Nephron (organoid): ENCODE measurements at regions not wholly inside any gene's neighbourhood (a gene's known extent, or its start where the extent isn't known, plus 50 kb on each side); places are given as distances from the start of the nearest gene placed in this dataset.
A peak's percentile ranks its signal among the peaks of the same experiment; 100 is the strongest.

Experiments used
- H3K27ac Mint-ChIP-seq, 3 experiments: 2 replicates each; pipeline ENCODE4 v1.8.0; 2020; ENCODE audit warnings: mixed read lengths in 3 of 3, mild to moderate bottlenecking in 2 of 3, moderate library complexity in 1 of 3
- H3K27me3 Mint-ChIP-seq: 2 replicates; pipeline ENCODE4 v1.8.0; 2021; ENCODE audit warnings: low read depth, mild to moderate bottlenecking, moderate library complexity, mixed read lengths
- H3K36me3 Mint-ChIP-seq: 2 replicates; pipeline ENCODE4 v1.8.0; 2020; ENCODE audit warnings: low read depth, mixed read lengths
- H3K4me1 Mint-ChIP-seq: 2 replicates; pipeline ENCODE4 v1.8.0; 2020; ENCODE audit warnings: mixed read lengths
- H3K4me3 Mint-ChIP-seq, 3 experiments: 2 replicates each; pipeline ENCODE4 v1.8.0; 2020; ENCODE audit warnings: mild to moderate bottlenecking in 3 of 3, mixed read lengths in 3 of 3, moderate library complexity in 2 of 3
- H3K9me3 Mint-ChIP-seq: 2 replicates; pipeline ENCODE4 v1.8.0; 2020; ENCODE audit warnings: mixed read lengths
- CTCF ChIP-seq, 3 experiments: fragments of 200-600 bp; sonication (generic); IDR thresholded peaks; one replicate each; pipeline ENCODE4 v1.5.0; 2021; ENCODE audit warnings: antibody characterized with exemption in 3 of 3; ENCODE audit not compliant: unreplicated experiment in 3 of 3

- Mint-ChIP-seq H3K4me1 (peaks cover 13% of the 10 kb centered on the region), H3K27ac (no peak overlapping the region), H3K4me3 (no peak overlapping the region), H3K36me3 (peaks cover 11% of the 10 kb centered on the region), H3K27me3 (peaks cover 8% of the 10 kb centered on the region), H3K9me3 (peaks cover 29% of the 10 kb centered on the region)
- no peak for TF ChIP-seq CTCF (IDR thresholded peaks at IDR 0.05; ENCODE audit: unreplicated experiment in 3 of 3)
Observed at GRCh38 chr12:124667506-124668326, 100.3 kb upstream of the NCOR2 start.

- peaks cover 29% of the 10 kb centered on the region for H3K9me3 Mint-ChIP-seq
- no peak overlapping the region for H3K27ac Mint-ChIP-seq
- H3K4me1 Mint-ChIP-seq = peaks cover 13% of the 10 kb centered on the region
- TF ChIP-seq CTCF (IDR thresholded peaks at IDR 0.05; ENCODE audit: unreplicated experiment in 3 of 3) = no peak
- peaks cover 11% of the 10 kb centered on the region for H3K36me3 Mint-ChIP-seq
- peaks cover 9% of the 10 kb centered on the region for H3K27me3 Mint-ChIP-seq
- H3K4me3 Mint-ChIP-seq = no peak overlapping the region
Observed at GRCh38 chr12:124666722-124667259, 99.4 kb upstream of the NCOR2 start.

GRCh38 chr12:124665511-124665910, 98.1 kb upstream of the NCOR2 start:
- Mint-ChIP-seq H3K4me3 (no peak overlapping the region), H3K4me1 (peaks cover 24% of the 10 kb centered on the region), H3K27ac (peak overlapping the region in 1 of 3 experiments; percentile 25), H3K36me3 (peaks cover 11% of the 10 kb centered on the region), H3K27me3 (peaks cover 9% of the 10 kb centered on the region), H3K9me3 (peaks cover 29% of the 10 kb centered on the region)
- no peak for TF ChIP-seq CTCF (IDR thresholded peaks at IDR 0.05; ENCODE audit: unreplicated experiment in 3 of 3)

GRCh38 chr12:124664395-124665111, 97.1 kb upstream of the NCOR2 start:
- Mint-ChIP-seq H3K9me3 (peaks cover 26% of the 10 kb centered on the region), H3K4me1 (peaks cover 26% of the 10 kb centered on the region), H3K27me3 (peaks cover 14% of the 10 kb centered on the region), H3K27ac (peak overlapping the region in 1 of 3 experiments; percentile 25), H3K36me3 (peaks cover 11% of the 10 kb centered on the region), H3K4me3 (no peak overlapping the region)
- TF ChIP-seq CTCF (IDR thresholded peaks at IDR 0.05; ENCODE audit: unreplicated experiment in 3 of 3) = no peak

- H3K27ac Mint-ChIP-seq = peak overlapping the region in 1 of 3 experiments; percentile 73
- no peak overlapping the region for H3K4me3 Mint-ChIP-seq
- no peak for TF ChIP-seq CTCF (IDR thresholded peaks at IDR 0.05; ENCODE audit: unreplicated experiment in 3 of 3)
- peaks cover 26% of the 10 kb centered on the region for H3K9me3 Mint-ChIP-seq
- H3K36me3 Mint-ChIP-seq = peaks cover 11% of the 10 kb centered on the region
- H3K27me3 Mint-ChIP-seq = peaks cover 21% of the 10 kb centered on the region
- H3K4me1 Mint-ChIP-seq = peaks cover 25% of the 10 kb centered on the region
Observed at GRCh38 chr12:124663771-124664366, 96.5 kb upstream of the NCOR2 start.
